Dedifferentiated amniotic fluid mesenchymal stem cell (primary cell): ENCODE measurements at regions not wholly inside any gene's neighbourhood (a gene's known extent, or its start where the extent isn't known, plus 50 kb on each side); places are given as distances from the start of the nearest gene placed in this dataset.
"Not testable (repeated sequence)": the region's sequence is repeated elsewhere in the genome, so short reads cannot be mapped to it uniquely, and the experiment has no call there.

ENCODE experiments used
- DNase-seq: peaks from one replicate; pipeline ENCODE4 v3.0.0-alpha.2; 2016; ENCODE audit errors: extremely low spot score

GRCh38 chr6:98310443-98310842 is 523.9 kb upstream of the POU3F2 start:
- DNase-seq = no peak

- no peak for DNase-seq
These were observed 510.8 kb upstream of the POU3F2 start for GRCh38 chr6:98323605-98324004.

- no peak for DNase-seq
These were observed 509.9 kb upstream of the POU3F2 start for GRCh38 chr6:98324446-98324845.

GRCh38 chr6:98325366-98325765 is 509.0 kb upstream of the POU3F2 start:
- no peak for DNase-seq

GRCh38 chr6:98333273-98333672 is 501.1 kb upstream of the POU3F2 start:
- no peak for DNase-seq

- DNase-seq = no peak
These were observed 498.8 kb upstream of the POU3F2 start for GRCh38 chr6:98335594-98335993.

GRCh38 chr6:98339506-98339905 is 494.9 kb upstream of the POU3F2 start:
- no peak for DNase-seq

GRCh38 chr6:98343004-98343403 is 491.4 kb upstream of the POU3F2 start:
- DNase-seq = no peak

GRCh38 chr6:98343797-98344196 is 490.6 kb upstream of the POU3F2 start:
- no peak for DNase-seq

GRCh38 chr6:98352348-98352747 is 482.0 kb upstream of the POU3F2 start:
- DNase-seq = no peak

GRCh38 chr6:98358173-98358572 is 476.2 kb upstream of the POU3F2 start:
- no peak for DNase-seq

- DNase-seq = no peak
These were observed 468.0 kb upstream of the POU3F2 start for GRCh38 chr6:98366371-98366770.

GRCh38 chr6:98380589-98380988 is 453.8 kb upstream of the POU3F2 start:
- DNase-seq = no peak

GRCh38 chr6:98382246-98382645 is 452.1 kb upstream of the POU3F2 start:
- no peak for DNase-seq

GRCh38 chr6:98384334-98384733 is 450.0 kb upstream of the POU3F2 start:
- DNase-seq = no peak

GRCh38 chr6:98384801-98385200 is 449.6 kb upstream of the POU3F2 start:
- DNase-seq = no peak

GRCh38 chr6:98395610-98396166 is 438.7 kb upstream of the POU3F2 start:
- DNase-seq = no peak

- no peak for DNase-seq
These were observed 418.3 kb upstream of the POU3F2 start for GRCh38 chr6:98416027-98416426.

GRCh38 chr6:98416497-98417158 is 417.7 kb upstream of the POU3F2 start:
- not testable (repeated sequence) for DNase-seq

- DNase-seq = no peak
These were observed 400.9 kb upstream of the POU3F2 start for GRCh38 chr6:98433325-98434056.

- no peak for DNase-seq
These were observed 390.7 kb upstream of the POU3F2 start for GRCh38 chr6:98443633-98444032.

GRCh38 chr6:98452685-98453084 is 381.7 kb upstream of the POU3F2 start:
- DNase-seq = no peak

GRCh38 chr6:98454809-98455322 is 379.5 kb upstream of the POU3F2 start:
- no peak for DNase-seq
